DND-41 (cell line): ENCODE measurements at regions not wholly inside any gene's neighbourhood (a gene's known extent, or its start where the extent isn't known, plus 50 kb on each side); places are given as distances from the start of the nearest gene placed in this dataset.

Experiments
- ATAC-seq: fragments of 200-7000 bp; cut with Tn5 transposase; 3 replicates; pipeline ENCODE4 v1.9.1; 2021; ENCODE audit warnings: low read depth; ENCODE audit not compliant: insufficient read depth
- DNase-seq: peaks from one replicate; pipeline ENCODE4 v3.0.0-alpha.2; 2020
- H2AFZ ChIP-seq: 2 replicates; pipeline ENCODE4 v1.6.0; 2012; ENCODE audit warnings: low read depth, low read length
- H3K27ac ChIP-seq: 2 replicates; pipeline ENCODE4 v1.5.1; 2012; ENCODE audit warnings: low read length, inconsistent platforms
- H3K27me3 ChIP-seq: fragments of 200-600 bp; sonication (generic); 2 replicates; pipeline ENCODE4 v1.6.0; 2012; ENCODE audit warnings: low read length, mild to moderate bottlenecking, inconsistent platforms; ENCODE audit not compliant: insufficient read depth, poor library complexity
- H3K36me3 ChIP-seq: 2 replicates; pipeline ENCODE4 v1.5.1; 2012; ENCODE audit warnings: low read length, inconsistent platforms; ENCODE audit not compliant: insufficient read depth
- H3K4me1 ChIP-seq: 2 replicates; pipeline ENCODE4 v1.5.1; 2012; ENCODE audit warnings: mild to moderate bottlenecking, low read length; ENCODE audit not compliant: insufficient read depth
- H3K4me2 ChIP-seq: 2 replicates; pipeline ENCODE4 v1.6.0; 2012; ENCODE audit warnings: mild to moderate bottlenecking, moderate library complexity, low read length, inconsistent platforms; ENCODE audit not compliant: insufficient read depth
- H3K4me3 ChIP-seq, 2 experiments: fragments of 200-600 bp in 1 of 2; shearing (Covaris generic) in 1 of 2; 2 replicates each; pipeline ENCODE4 v1.5.1; 2012 to 2016; ENCODE audit warnings: inconsistent platforms in 2 of 2, low read length in 2 of 2, mild to moderate bottlenecking in 2 of 2, low read depth in 1 of 2, moderate library complexity in 1 of 2
- H3K79me2 ChIP-seq: 2 replicates; pipeline ENCODE4 v1.6.0; 2012; ENCODE audit warnings: low read length, inconsistent platforms; ENCODE audit not compliant: insufficient read depth
- H3K9ac ChIP-seq: 2 replicates; pipeline ENCODE4 v1.6.0; 2012; ENCODE audit warnings: low read depth, mild to moderate bottlenecking, inconsistent platforms, low read length, moderate library complexity
- H3K9me3 ChIP-seq: 2 replicates; pipeline ENCODE4 v1.5.1; 2012; ENCODE audit warnings: low read length, moderate library complexity, mild to moderate bottlenecking, inconsistent platforms; ENCODE audit not compliant: insufficient read depth, severe bottlenecking
- H4K20me1 ChIP-seq: 2 replicates; pipeline ENCODE4 v1.6.0; 2012; ENCODE audit warnings: low read length; ENCODE audit not compliant: insufficient read depth
- EZH2 ChIP-seq: IDR thresholded peaks from 3 replicates; pipeline ENCODE4 v1.6.1; 2012; ENCODE audit warnings: borderline replicate concordance, low read depth, mild to moderate bottlenecking, moderate library complexity, low read length, inconsistent platforms; ENCODE audit not compliant: severe bottlenecking
- TF ChIP-seq, protein P1 (sequence below): IDR thresholded peaks from 2 replicates; pipeline ENCODE4 v1.5.1; 2012; ENCODE audit warnings: borderline replicate concordance, low read length, moderate library complexity, mild to moderate bottlenecking; ENCODE audit not compliant: poor library complexity, severe bottlenecking; ENCODE audit errors: extremely low read depth

DNA sequence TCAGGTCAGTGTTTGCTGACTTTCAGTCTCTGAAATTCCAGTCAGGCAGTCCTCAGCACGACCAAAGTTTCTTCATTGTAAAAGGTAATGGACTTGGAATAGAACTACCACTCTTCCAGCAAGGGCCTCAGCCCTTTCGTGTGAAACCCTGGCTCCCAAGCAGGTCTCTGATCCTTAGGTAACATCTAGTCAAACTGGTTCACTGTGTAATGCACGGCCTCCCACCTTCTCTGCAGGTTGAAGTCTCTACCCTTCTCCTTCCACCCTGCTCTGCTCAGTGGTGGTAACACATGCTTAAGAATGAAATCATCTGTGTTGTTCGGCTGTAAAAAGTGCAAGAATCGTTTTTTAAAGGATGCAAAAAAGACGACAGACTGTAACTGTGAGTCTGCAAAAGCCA, 287.2 kb upstream of the POU3F2 start:
- no peaks in the 10 kb centered on the region for H3K36me3 ChIP-seq
- no peak overlapping the region for H3K27ac ChIP-seq
- H3K4me1 ChIP-seq = no peaks in the 10 kb centered on the region
- no peak overlapping the region for H2AFZ ChIP-seq
- H4K20me1 ChIP-seq = no peaks in the 10 kb centered on the region
- ATAC-seq (no peak), DNase-seq (no peak)
- no peaks in the 10 kb centered on the region for H3K9me3 ChIP-seq
- H3K4me2 ChIP-seq = no peak overlapping the region
- no peak overlapping the region for H3K9ac ChIP-seq
- TF ChIP-seq EZH2 = no peak
- TF ChIP-seq, protein P1, sequence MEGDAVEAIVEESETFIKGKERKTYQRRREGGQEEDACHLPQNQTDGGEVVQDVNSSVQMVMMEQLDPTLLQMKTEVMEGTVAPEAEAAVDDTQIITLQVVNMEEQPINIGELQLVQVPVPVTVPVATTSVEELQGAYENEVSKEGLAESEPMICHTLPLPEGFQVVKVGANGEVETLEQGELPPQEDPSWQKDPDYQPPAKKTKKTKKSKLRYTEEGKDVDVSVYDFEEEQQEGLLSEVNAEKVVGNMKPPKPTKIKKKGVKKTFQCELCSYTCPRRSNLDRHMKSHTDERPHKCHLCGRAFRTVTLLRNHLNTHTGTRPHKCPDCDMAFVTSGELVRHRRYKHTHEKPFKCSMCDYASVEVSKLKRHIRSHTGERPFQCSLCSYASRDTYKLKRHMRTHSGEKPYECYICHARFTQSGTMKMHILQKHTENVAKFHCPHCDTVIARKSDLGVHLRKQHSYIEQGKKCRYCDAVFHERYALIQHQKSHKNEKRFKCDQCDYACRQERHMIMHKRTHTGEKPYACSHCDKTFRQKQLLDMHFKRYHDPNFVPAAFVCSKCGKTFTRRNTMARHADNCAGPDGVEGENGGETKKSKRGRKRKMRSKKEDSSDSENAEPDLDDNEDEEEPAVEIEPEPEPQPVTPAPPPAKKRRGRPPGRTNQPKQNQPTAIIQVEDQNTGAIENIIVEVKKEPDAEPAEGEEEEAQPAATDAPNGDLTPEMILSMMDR = no peak
- no peak overlapping the region for H3K4me3 ChIP-seq
- H3K27me3 ChIP-seq = no peaks in the 10 kb centered on the region
- no peaks in the 10 kb centered on the region for H3K79me2 ChIP-seq

DNA sequence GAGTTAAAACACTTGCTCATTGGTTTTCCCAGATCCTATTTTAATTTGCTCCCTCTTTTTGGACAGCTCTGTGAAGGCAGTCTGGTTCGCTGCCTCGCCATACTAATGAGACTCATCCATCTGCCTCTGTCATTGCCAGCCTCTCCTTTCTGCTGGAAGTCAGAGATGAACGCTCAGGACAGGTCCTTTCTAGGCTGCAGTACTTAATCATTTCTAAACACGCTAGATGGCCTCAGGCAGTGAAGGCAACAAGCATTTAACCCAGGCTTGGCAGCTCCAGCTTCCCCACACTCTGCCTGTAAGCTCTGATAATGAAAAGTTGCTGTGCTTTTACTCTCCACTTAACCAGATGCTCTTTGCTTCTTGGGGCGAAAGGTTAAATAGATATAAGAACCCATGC, 286.7 kb upstream of the POU3F2 start:
- H3K79me2 ChIP-seq = no peaks in the 10 kb centered on the region
- no peak overlapping the region for H3K4me3 ChIP-seq
- no peak overlapping the region for H3K27ac ChIP-seq
- H3K9me3 ChIP-seq = no peaks in the 10 kb centered on the region
- no peaks in the 10 kb centered on the region for H3K36me3 ChIP-seq
- DNase-seq = no peak
- H3K27me3 ChIP-seq = no peaks in the 10 kb centered on the region
- H2AFZ ChIP-seq = no peak overlapping the region
- no peak overlapping the region for H3K4me2 ChIP-seq
- no peaks in the 10 kb centered on the region for H4K20me1 ChIP-seq
- TF ChIP-seq, protein P1 = no peak
- TF ChIP-seq EZH2 = no peak
- no peaks in the 10 kb centered on the region for H3K4me1 ChIP-seq
- no peak for ATAC-seq
- no peak overlapping the region for H3K9ac ChIP-seq

DNA sequence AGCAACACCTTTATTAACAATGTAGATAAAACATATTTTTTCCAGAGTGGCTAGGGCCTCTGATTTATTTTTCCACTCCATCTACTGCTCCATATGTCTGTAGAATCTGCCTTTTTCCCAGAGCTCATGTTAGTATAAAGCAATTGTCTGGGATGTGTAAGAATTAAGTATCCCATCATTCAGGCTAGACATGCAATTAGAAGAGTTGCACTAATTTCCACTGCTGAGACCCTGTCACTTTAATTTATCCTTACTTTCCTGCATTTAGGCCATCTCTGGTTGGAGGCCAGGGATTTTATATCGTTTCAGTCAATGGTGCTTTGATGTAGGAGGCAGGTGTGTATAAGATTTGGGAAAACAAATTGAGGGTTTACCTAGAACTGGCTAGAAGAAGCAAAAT, 286.1 kb upstream of the POU3F2 start:
- Histone ChIP-seq H3K9me3 (no peaks in the 10 kb centered on the region), H2AFZ (no peak overlapping the region), H4K20me1 (no peaks in the 10 kb centered on the region), H3K9ac (no peak overlapping the region), H3K4me3 (no peak overlapping the region), H3K27ac (no peak overlapping the region), H3K27me3 (no peaks in the 10 kb centered on the region), H3K79me2 (no peaks in the 10 kb centered on the region), H3K4me1 (no peaks in the 10 kb centered on the region), H3K36me3 (no peaks in the 10 kb centered on the region), H3K4me2 (no peak overlapping the region)
- no peak for DNase-seq
- TF ChIP-seq EZH2 = no peak
- TF ChIP-seq, protein P1 = no peak
- ATAC-seq = no peak

DNA sequence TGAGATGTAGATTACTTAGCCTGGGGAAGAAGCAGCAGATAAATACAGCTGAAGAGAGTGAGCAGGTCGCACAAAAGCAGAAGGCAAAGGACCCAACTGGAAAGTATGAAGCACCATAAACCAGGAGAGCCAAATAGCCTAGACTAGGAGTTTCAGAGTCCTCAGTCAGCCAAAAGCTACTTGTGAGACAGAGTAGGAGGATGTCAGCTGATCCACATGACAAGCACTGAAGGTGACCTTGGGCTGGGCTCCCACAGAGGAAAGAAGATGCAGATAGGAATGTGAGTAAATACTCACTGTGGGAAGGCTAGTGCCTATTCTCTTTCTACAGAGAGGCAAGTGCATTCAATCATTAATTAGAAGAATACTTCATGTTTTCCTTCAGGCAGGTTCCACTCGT, 274.0 kb upstream of the POU3F2 start:
- Histone ChIP-seq H3K9ac (no peak overlapping the region), H3K4me1 (no peaks in the 10 kb centered on the region), H3K27me3 (no peaks in the 10 kb centered on the region), H3K4me3 (no peak overlapping the region), H3K79me2 (no peaks in the 10 kb centered on the region), H3K36me3 (no peaks in the 10 kb centered on the region), H3K9me3 (no peaks in the 10 kb centered on the region), H3K4me2 (no peak overlapping the region), H2AFZ (no peak overlapping the region), H4K20me1 (no peaks in the 10 kb centered on the region), H3K27ac (no peak overlapping the region)
- DNase-seq = no peak
- TF ChIP-seq, protein P1 = no peak
- no peak for TF ChIP-seq EZH2
- ATAC-seq = no peak
